Stimulated activated naive CD4-positive, alpha-beta T cell (primary cell): ENCODE measurements at regions not wholly inside any gene's neighbourhood (a gene's known extent, or its start where the extent isn't known, plus 50 kb on each side); places are given as distances from the start of the nearest gene placed in this dataset.
"Not testable (repeated sequence)": the region's sequence is repeated elsewhere in the genome, so short reads cannot be mapped to it uniquely, and the experiment has no call there.

ENCODE experiments used
- DNase-seq, 6 experiments: peaks; one replicate each; lab custom pipeline; 2025; lab: John Stamatoyannopoulos, UW

- DNase-seq, result no peak
These were observed 86.6 kb downstream of the C5orf15 start for GRCh38 chr5:133881576-133882388.

- no peak for DNase-seq
These were observed 90.2 kb downstream of the C5orf15 start for GRCh38 chr5:133878236-133878555.

GRCh38 chr5:133877351-133878235 is 90.8 kb downstream of the C5orf15 start:
- DNase-seq, result no peak

GRCh38 chr5:133876266-133876665 is 92.2 kb downstream of the C5orf15 start:
- no peak for DNase-seq

- no peak for DNase-seq
These were observed 93.2 kb downstream of the C5orf15 start for GRCh38 chr5:133875179-133875578.

- DNase-seq, result no peak
These were observed 95.0 kb downstream of the C5orf15 start for GRCh38 chr5:133873449-133873848.

- DNase-seq, result no peak
These were observed 97.8 kb downstream of the C5orf15 start for GRCh38 chr5:133870661-133871060.

- no peak for DNase-seq
These were observed 98.7 kb downstream of the C5orf15 start for GRCh38 chr5:133869519-133870335.

- peak; percentile 24 to 63 (median 45) for DNase-seq
These were observed 99.4 kb downstream of the C5orf15 start for GRCh38 chr5:133868946-133869518.

- no peak for DNase-seq
These were observed 100.4 kb downstream of the C5orf15 start for GRCh38 chr5:133867851-133868545.

- no peak for DNase-seq
These were observed 101.1 kb downstream of the C5orf15 start for GRCh38 chr5:133867341-133867740.

- DNase-seq, result no peak
These were observed 101.6 kb downstream of the C5orf15 start for GRCh38 chr5:133866903-133867245.

- DNase-seq, result no peak
These were observed 102.1 kb downstream of the C5orf15 start for GRCh38 chr5:133866160-133866902.

- no peak for DNase-seq
These were observed 103.3 kb downstream of the C5orf15 start for GRCh38 chr5:133865113-133865512.

- no peak for DNase-seq
These were observed 103.7 kb downstream of the C5orf15 start for GRCh38 chr5:133864711-133865110.

- DNase-seq, result no peak
These were observed 104.4 kb downstream of the C5orf15 start for GRCh38 chr5:133863857-133864585.

- DNase-seq, result no peak
These were observed 107.2 kb downstream of the C5orf15 start for GRCh38 chr5:133861161-133861737.

GRCh38 chr5:133859073-133859472 is 109.4 kb downstream of the C5orf15 start:
- DNase-seq, result no peak

GRCh38 chr5:133857595-133858313 is 110.7 kb downstream of the C5orf15 start:
- not testable (repeated sequence) for DNase-seq
